OCI-LY7 (cell line): ENCODE measurements at regions not wholly inside any gene's neighbourhood (a gene's known extent, or its start where the extent isn't known, plus 50 kb on each side); places are given as distances from the start of the nearest gene placed in this dataset.

Source experiments
- BruUV-seq: library from RNA; stranded (reverse); fragments of 400-500 nt; replicated peaks from 2 replicates; lab custom pipeline; 2021; lab: Mats Ljungman, UMichigan
- CTCF ChIA-PET: fragments of 300-600 bp; sonication (Branson Sonifier 250); formaldehyde crosslinking; loops from one replicate; lab custom pipeline; 2022; ENCODE audit warnings: antibody characterized with exemption; ENCODE audit not compliant: unreplicated experiment; lab: Charles Lee
- POLR2A ChIA-PET: fragments of 300-600 bp; sonication (Branson Sonifier 250); formaldehyde crosslinking; loops from one replicate; lab custom pipeline; 2022; ENCODE audit warnings: antibody characterized with exemption; lab: Charles Lee
- DNase-seq: peaks from one replicate; pipeline ENCODE4 v3.0.0-alpha.2; 2015; ENCODE audit warnings: low spot score
- H2AFZ ChIP-seq: fragments of 200-600 bp; sonication (generic), shearing (Covaris generic); 2 replicates; pipeline ENCODE4 v1.6.1; 2014; ENCODE audit warnings: mild to moderate bottlenecking, antibody characterized with exemption, low read length, moderate library complexity
- H3K27ac ChIP-seq: fragments of 200-600 bp; sonication (generic); 2 replicates; pipeline ENCODE4 v1.5.1; 2014; ENCODE audit warnings: mixed run types, low read depth, mild to moderate bottlenecking, moderate library complexity, low read length, inconsistent platforms; ENCODE audit not compliant: poor library complexity, severe bottlenecking
- H3K36me3 ChIP-seq: fragments of 200-600 bp; sonication (generic); 2 replicates; pipeline ENCODE4 v1.6.1; 2014; ENCODE audit warnings: mild to moderate bottlenecking, antibody characterized with exemption, low read length, moderate library complexity, mixed read lengths; ENCODE audit not compliant: insufficient read depth
- H3K4me1 ChIP-seq: fragments of 200-600 bp; sonication (generic); 2 replicates; pipeline ENCODE4 v1.5.1; 2014; ENCODE audit warnings: mild to moderate bottlenecking, low read length; ENCODE audit not compliant: insufficient read depth, poor library complexity, severe bottlenecking
- H3K4me2 ChIP-seq: fragments of 200-600 bp; sonication (generic); 2 replicates; pipeline ENCODE4 v1.6.1; 2014; ENCODE audit warnings: mild to moderate bottlenecking, low read length
- H3K4me3 ChIP-seq: fragments of 200-600 bp; sonication (generic); 2 replicates; pipeline ENCODE4 v1.5.1; 2014; ENCODE audit warnings: mild to moderate bottlenecking, low read depth, low read length; ENCODE audit not compliant: poor library complexity, severe bottlenecking
- H3K79me2 ChIP-seq: fragments of 200-600 bp; sonication (generic); 2 replicates; pipeline ENCODE4 v1.6.1; 2016; ENCODE audit warnings: low read depth, mild to moderate bottlenecking, low read length, moderate library complexity, mixed read lengths; ENCODE audit not compliant: insufficient read depth
- H3K9me2 ChIP-seq: fragments of 200-600 bp; sonication (generic); 2 replicates; pipeline ENCODE4 v1.6.1; 2016; ENCODE audit warnings: mild to moderate bottlenecking, low read length, mixed read lengths; ENCODE audit not compliant: insufficient read depth
- H3K9me3 ChIP-seq: fragments of 200-600 bp; sonication (generic); 2 replicates; pipeline ENCODE4 v1.6.1; 2014; ENCODE audit warnings: mild to moderate bottlenecking, mixed run types, low read length, mixed read lengths
- H4K20me1 ChIP-seq: fragments of 200-600 bp; sonication (generic); 2 replicates; pipeline ENCODE4 v1.6.1; 2014; ENCODE audit warnings: mild to moderate bottlenecking, antibody characterized with exemption, low read length, moderate library complexity, mixed read lengths; ENCODE audit not compliant: insufficient read depth
- EZH2phosphoT487 ChIP-seq: fragments of 200-600 bp; sonication (generic); IDR thresholded peaks from 2 replicates; pipeline ENCODE4 v1.6.1; 2018; ENCODE audit warnings: low read depth, borderline replicate concordance, mild to moderate bottlenecking, mixed run types, antibody characterized with exemption, low read length, moderate library complexity, mixed read lengths
- intact Hi-C: fragments of 100-400 bp; cut with micrococcal nuclease; formaldehyde crosslinking; loops from one replicate; pipeline ENCODE4 v1.10.0; 2022; ENCODE audit not compliant: unreplicated experiment
- TF ChIP-seq, protein P1 (sequence below): fragments of 200-600 bp; sonication (generic); conservative IDR thresholded peaks from 2 replicates; pipeline ENCODE4 v1.5.1; 2014; ENCODE audit warnings: mild to moderate bottlenecking, antibody characterized with exemption, low read length, moderate library complexity, mixed read lengths

GRCh38 chr3:31297726-31298298 is 234.9 kb upstream of the STT3B start:
- intact Hi-C loops = no loop called here
- TF ChIP-seq, protein P1, sequence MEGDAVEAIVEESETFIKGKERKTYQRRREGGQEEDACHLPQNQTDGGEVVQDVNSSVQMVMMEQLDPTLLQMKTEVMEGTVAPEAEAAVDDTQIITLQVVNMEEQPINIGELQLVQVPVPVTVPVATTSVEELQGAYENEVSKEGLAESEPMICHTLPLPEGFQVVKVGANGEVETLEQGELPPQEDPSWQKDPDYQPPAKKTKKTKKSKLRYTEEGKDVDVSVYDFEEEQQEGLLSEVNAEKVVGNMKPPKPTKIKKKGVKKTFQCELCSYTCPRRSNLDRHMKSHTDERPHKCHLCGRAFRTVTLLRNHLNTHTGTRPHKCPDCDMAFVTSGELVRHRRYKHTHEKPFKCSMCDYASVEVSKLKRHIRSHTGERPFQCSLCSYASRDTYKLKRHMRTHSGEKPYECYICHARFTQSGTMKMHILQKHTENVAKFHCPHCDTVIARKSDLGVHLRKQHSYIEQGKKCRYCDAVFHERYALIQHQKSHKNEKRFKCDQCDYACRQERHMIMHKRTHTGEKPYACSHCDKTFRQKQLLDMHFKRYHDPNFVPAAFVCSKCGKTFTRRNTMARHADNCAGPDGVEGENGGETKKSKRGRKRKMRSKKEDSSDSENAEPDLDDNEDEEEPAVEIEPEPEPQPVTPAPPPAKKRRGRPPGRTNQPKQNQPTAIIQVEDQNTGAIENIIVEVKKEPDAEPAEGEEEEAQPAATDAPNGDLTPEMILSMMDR = no peak
- TF ChIP-seq EZH2phosphoT487 = no peak

DNA sequence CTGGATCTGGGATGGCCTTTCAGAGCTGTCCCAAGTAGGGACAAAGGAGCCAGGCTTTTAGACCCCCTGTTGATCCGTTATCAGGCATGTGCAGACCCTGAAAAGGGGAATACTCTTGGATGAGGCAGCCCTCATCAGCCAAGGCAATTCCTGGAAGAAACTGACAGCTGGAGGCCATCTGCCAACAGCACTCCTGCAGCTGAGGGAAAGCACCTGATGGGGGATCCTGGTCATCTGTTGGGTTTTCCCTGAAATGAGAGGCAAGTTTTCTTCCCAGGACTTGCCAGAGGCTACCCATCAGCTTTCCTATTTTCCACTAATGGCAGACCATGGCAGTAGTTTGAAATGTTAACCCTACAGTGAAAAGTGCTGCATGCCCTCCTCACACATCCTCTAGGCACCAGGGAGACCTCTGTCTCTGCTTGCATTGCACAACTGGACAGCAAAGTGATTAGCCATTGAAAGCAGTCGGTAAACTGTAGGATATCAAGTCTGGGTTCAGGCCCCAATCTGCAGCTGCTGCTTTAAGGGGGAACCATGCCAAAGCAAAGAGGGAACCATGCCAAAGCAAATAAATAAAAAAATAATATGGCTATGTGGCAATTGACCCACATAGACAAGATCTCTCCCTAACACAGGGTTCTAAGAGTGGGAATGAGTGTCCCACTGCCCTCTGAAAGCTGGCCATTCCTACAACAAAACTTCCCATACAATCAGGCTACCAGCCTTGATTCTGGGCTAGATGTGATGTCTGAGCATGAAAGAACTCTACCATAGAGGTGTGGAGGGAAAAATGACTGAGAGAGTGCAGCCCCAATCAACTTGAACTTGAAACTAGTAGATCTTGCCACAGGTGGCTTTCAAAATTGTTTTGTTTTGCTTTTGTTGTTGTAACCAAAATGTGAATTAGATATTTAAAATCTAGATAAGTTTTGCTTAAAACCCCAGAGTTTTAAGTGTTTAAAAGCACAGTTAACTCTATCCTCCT is 232.0 kb upstream of the STT3B start:
- POLR2A ChIA-PET = interaction anchor here (0.5 to 0.6 kb wide), 2 partner anchors 51 to 811 kb away, joined by 3 read pairs; no protein-coding TSS in a partner anchor
- intact Hi-C loops = no loop called here
- no peaks in the 10 kb centered on the region for H3K79me2 ChIP-seq
- H3K4me3 ChIP-seq = no peak overlapping the region
- H4K20me1 ChIP-seq = no peaks in the 10 kb centered on the region
- H2AFZ ChIP-seq = no peak overlapping the region
- H3K27ac ChIP-seq = no peak overlapping the region
- CTCF ChIA-PET = no interaction called here
- no peaks in the 10 kb centered on the region for H3K9me2 ChIP-seq
- H3K4me2 ChIP-seq = no peak overlapping the region
- H3K9me3 ChIP-seq = no peaks in the 10 kb centered on the region
- no peaks in the 10 kb centered on the region for H3K36me3 ChIP-seq
- DNase-seq = no peak
- H3K4me1 ChIP-seq = no peaks in the 10 kb centered on the region
- TF ChIP-seq, protein P1 = no peak
- no peak for TF ChIP-seq EZH2phosphoT487
- BruUV-seq = no TSS peak

More at GRCh38 chr3:31297726-31298298, 234.9 kb upstream of the STT3B start:
- Histone ChIP-seq H3K79me2 (no peaks in the 10 kb centered on the region), H3K9me3 (no peaks in the 10 kb centered on the region), H3K4me2 (no peak overlapping the region), H3K36me3 (no peaks in the 10 kb centered on the region), H3K4me1 (no peaks in the 10 kb centered on the region), H4K20me1 (no peaks in the 10 kb centered on the region), H3K9me2 (no peaks in the 10 kb centered on the region), H2AFZ (no peak overlapping the region), H3K27ac (no peak overlapping the region), H3K4me3 (no peak overlapping the region)
- ChIA-PET POLR2A (interaction anchor here (0.6 to 1.1 kb wide), 5 partner anchors 9 to 452 kb away, joined by 3 to 4 read pairs (median 3); no protein-coding TSS in a partner anchor), CTCF (interaction anchor here (0.6 kb wide), 1 partner anchor 234 kb away, joined by 3 read pairs; the partner anchor contains the start of gene STT3B)
- no TSS peak for BruUV-seq
- no peak for DNase-seq
